ENCODE measurements at regions not wholly inside any gene's neighbourhood (a gene's known extent, or its start where the extent isn't known, plus 50 kb on each side); places are given as distances from the start of the nearest gene placed in this dataset.

DNA sequence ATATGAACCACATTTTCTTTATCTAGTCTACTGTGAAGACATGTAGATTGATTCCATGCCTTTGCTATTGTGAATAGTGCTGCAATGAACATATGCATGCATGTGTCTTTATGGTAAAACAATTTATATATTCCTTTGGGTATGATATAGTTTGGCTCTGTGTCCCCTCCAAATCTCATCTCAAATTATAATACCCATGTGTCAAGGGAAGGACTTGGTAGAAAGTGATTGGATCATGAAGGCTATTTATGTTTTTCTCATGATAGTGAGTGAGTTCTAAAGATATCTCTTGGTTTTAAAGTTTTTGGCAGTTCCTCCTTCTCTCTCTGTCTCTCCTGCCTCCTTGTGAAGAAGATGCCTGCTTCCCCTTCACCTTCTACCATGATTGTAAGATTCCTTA is 248.7 kb downstream of the GPR37 start:
- Histone ChIP-seq H3K27ac (ENCODE audit: low read depth, low read length) (no peak overlapping the region), H3K36me3 (ENCODE audit: insufficient read depth, low read length) (no peaks in the 10 kb centered on the region), H3K4me1 (ENCODE audit: control insufficient read depth, insufficient read depth, low read length, unreplicated experiment) (no peaks in the 10 kb centered on the region), H2AFZ (ENCODE audit: low read length, unreplicated experiment) (no peak overlapping the region), H3K27me3 (ENCODE audit: insufficient read depth, low read length) (no peaks in the 10 kb centered on the region), H3K79me2 (ENCODE audit: control insufficient read depth, insufficient read depth, low read length, unreplicated experiment) (no peaks in the 10 kb centered on the region), H3K4me3 (ENCODE audit: low read depth, low read length) (no peak overlapping the region)

DNA sequence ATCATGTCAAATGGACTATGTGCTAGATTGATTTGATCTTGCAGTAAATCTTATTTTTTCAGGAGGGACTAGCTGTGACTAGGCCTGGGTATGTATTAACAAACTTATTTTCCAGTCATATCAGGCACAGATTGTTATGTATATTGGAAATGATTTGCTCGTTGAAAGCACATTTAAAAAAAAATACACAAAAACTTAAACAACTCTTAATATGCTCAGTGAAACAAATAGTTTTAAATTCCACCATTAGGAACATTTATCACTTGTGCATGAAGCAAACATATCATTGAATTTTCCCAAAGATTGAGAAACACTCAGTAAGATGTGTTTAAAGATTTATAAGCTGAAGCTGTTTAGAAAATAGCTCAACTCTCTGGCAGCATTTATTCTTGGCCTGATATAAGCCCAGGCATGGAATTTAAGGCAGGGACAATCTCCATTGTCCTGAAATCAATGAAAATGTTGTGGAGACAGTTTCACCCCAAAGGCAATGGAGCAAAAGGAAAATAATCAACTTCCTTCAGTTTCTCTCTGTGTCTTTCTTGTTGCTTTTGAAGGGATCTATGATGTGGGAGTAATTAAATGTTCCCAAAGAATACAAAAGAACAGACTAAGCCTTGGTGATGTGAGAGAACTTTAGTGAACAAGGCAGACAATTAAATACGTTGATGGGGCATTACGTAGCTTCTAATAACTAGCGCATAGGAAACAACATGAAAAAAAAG is 250.3 kb downstream of the GPR37 start:
- H3K27me3 ChIP-seq (ENCODE audit: insufficient read depth, low read length) = no peaks in the 10 kb centered on the region
- no peaks in the 10 kb centered on the region for H3K4me1 ChIP-seq (ENCODE audit: control insufficient read depth, insufficient read depth, low read length, unreplicated experiment)
- no peaks in the 10 kb centered on the region for H3K36me3 ChIP-seq (ENCODE audit: insufficient read depth, low read length)
- no peak overlapping the region for H2AFZ ChIP-seq (ENCODE audit: low read length, unreplicated experiment)
- H3K4me3 ChIP-seq (ENCODE audit: low read depth, low read length) = no peak overlapping the region
- no peaks in the 10 kb centered on the region for H3K79me2 ChIP-seq (ENCODE audit: control insufficient read depth, insufficient read depth, low read length, unreplicated experiment)
- H3K27ac ChIP-seq (ENCODE audit: low read depth, low read length) = no peak overlapping the region

DNA sequence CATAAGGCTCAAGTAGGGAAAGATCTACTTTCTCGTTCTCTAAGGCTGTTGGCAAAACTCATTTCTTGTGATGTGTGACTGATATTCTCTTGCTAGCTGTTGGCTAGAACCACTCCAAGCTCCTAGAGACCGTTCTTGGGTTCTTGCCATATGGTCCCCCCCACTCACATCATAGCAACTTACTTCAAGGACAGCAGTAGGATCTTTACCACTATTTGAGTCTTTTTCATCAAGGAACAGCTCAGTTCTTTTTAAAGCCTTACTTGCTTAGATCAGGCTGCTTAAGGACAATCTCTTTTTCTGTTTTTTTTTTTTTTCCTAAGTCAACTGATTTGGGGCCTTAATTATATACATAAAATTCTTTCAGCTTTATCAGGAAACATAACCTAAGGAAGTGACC is 251.1 kb downstream of the GPR37 start:
- Histone ChIP-seq H3K27me3 (ENCODE audit: insufficient read depth, low read length) (no peaks in the 10 kb centered on the region), H3K4me1 (ENCODE audit: control insufficient read depth, insufficient read depth, low read length, unreplicated experiment) (no peaks in the 10 kb centered on the region), H3K79me2 (ENCODE audit: control insufficient read depth, insufficient read depth, low read length, unreplicated experiment) (no peaks in the 10 kb centered on the region), H3K4me3 (ENCODE audit: low read depth, low read length) (no peak overlapping the region), H3K36me3 (ENCODE audit: insufficient read depth, low read length) (no peaks in the 10 kb centered on the region), H2AFZ (ENCODE audit: low read length, unreplicated experiment) (no peak overlapping the region), H3K27ac (ENCODE audit: low read depth, low read length) (no peak overlapping the region)

DNA sequence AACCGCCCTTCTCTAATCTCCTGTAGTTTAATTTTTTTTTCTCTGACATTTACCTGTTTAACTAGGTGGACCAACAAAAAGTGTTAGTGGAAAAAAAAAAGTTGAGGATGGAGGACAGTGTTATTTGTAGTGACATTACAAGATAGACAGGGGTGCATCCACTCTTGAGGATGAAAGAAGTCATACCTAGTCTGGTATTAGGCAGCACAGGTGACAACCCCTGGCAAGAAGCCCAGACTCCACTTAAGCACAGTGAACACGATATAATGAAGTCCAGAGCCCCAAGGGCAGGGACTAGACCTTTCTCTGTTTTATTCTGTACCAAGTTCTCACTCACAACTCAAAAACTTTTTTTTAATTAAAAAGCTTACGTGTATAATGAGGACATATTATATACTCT is 268.4 kb downstream of the GPR37 start:
- Histone ChIP-seq H3K27ac (ENCODE audit: low read depth, low read length) (no peak overlapping the region), H3K4me1 (ENCODE audit: control insufficient read depth, insufficient read depth, low read length, unreplicated experiment) (no peaks in the 10 kb centered on the region), H3K79me2 (ENCODE audit: control insufficient read depth, insufficient read depth, low read length, unreplicated experiment) (no peaks in the 10 kb centered on the region), H3K4me3 (ENCODE audit: low read depth, low read length) (no peak overlapping the region), H3K27me3 (ENCODE audit: insufficient read depth, low read length) (no peaks in the 10 kb centered on the region), H3K36me3 (ENCODE audit: insufficient read depth, low read length) (no peaks in the 10 kb centered on the region), H2AFZ (ENCODE audit: low read length, unreplicated experiment) (no peak overlapping the region)

DNA sequence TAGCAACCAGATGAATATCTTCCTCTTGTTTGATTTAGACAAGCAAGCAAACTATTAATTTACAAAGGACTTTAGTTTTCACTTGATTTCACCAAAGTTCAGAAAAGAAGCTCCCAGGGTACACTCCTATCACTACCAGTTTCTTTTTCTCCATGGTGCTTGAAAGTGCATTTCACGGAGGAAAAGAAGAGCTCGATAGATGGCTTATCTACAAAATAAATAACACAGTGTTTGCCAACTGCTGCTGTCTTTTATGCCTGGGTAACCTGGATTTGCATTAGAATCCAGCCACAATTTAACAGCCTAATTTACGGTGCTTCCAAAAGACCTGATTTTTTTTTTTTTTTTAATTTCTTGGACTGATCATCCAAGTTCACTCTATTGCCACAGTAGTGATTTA is 275.7 kb downstream of the GPR37 start:
- H3K27me3 ChIP-seq (ENCODE audit: insufficient read depth, low read length) = no peaks in the 10 kb centered on the region
- H3K27ac ChIP-seq (ENCODE audit: low read depth, low read length) = no peak overlapping the region
- H3K4me3 ChIP-seq (ENCODE audit: low read depth, low read length) = no peak overlapping the region
- H2AFZ ChIP-seq (ENCODE audit: low read length, unreplicated experiment) = no peak overlapping the region
- H3K36me3 ChIP-seq (ENCODE audit: insufficient read depth, low read length) = no peaks in the 10 kb centered on the region
- H3K79me2 ChIP-seq (ENCODE audit: control insufficient read depth, insufficient read depth, low read length, unreplicated experiment) = no peaks in the 10 kb centered on the region
- no peaks in the 10 kb centered on the region for H3K4me1 ChIP-seq (ENCODE audit: control insufficient read depth, insufficient read depth, low read length, unreplicated experiment)

DNA sequence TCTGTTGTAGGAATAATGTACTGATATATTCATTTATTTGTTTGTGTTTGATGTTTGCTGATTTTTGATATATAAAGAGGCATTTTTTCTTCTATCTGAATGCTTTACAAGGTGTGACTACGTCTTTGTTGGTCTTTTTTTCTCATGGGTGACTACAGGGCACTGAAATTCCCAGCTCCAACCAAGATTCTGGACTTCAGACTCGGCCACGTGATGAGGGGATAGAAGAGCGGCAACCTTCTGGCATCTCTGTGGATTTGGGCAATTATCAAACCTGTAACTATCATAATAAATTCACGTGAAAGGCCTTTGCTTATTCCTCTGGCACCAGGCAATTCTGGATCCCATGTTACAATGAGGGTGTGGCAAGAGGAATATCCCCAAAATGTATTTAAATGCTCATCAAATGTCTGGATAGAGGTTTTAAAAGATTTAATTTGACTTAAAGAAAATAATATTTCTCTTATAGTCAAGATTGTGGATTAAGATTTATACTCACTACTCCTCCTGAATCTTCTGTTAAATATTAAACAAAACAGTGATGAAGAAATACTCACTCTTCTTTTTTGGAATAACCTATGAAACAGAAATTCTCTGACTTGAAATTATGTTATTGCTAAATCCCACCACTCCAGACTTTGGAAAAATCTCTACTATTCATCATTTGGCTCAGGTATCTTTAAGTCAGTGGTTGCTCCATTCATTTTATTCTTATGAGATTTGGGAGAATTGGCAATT is 276.3 kb downstream of the GPR37 start:
- Histone ChIP-seq H2AFZ (ENCODE audit: low read length, unreplicated experiment) (no peak overlapping the region), H3K4me3 (ENCODE audit: low read depth, low read length) (no peak overlapping the region)

DNA sequence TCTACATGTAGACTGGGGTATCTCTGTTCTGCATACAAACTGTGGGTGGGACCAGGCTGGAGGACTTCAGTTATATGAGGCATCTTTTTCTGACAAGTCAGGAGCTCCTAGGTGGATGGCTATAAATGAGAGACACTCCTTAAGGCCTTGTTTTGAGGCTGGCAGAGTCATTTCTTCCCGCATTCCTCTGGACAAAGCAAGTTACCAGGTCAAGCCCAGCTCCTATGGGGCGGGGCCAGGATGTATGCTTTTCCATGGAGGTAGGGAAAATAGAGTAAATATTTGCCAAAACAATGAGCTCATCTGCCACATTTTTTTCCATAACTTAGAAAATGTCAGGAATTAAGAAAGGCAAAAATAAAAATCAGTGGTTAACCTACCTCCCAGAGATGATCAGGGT is 283.4 kb downstream of the GPR37 start:
- H3K79me2 ChIP-seq (ENCODE audit: control insufficient read depth, insufficient read depth, low read length, unreplicated experiment) = no peaks in the 10 kb centered on the region
- no peaks in the 10 kb centered on the region for H3K27me3 ChIP-seq (ENCODE audit: insufficient read depth, low read length)
- H3K4me3 ChIP-seq (ENCODE audit: low read depth, low read length) = no peak overlapping the region
- H3K27ac ChIP-seq (ENCODE audit: low read depth, low read length) = no peak overlapping the region
- H3K4me1 ChIP-seq (ENCODE audit: control insufficient read depth, insufficient read depth, low read length, unreplicated experiment) = no peaks in the 10 kb centered on the region
- H2AFZ ChIP-seq (ENCODE audit: low read length, unreplicated experiment) = no peak overlapping the region
- no peaks in the 10 kb centered on the region for H3K36me3 ChIP-seq (ENCODE audit: insufficient read depth, low read length)

More for the DNA sequence above, 276.3 kb downstream of the GPR37 start:
- Histone ChIP-seq H3K27ac (ENCODE audit: low read depth, low read length) (no peak overlapping the region), H3K79me2 (ENCODE audit: control insufficient read depth, insufficient read depth, low read length, unreplicated experiment) (no peaks in the 10 kb centered on the region), H3K4me1 (ENCODE audit: control insufficient read depth, insufficient read depth, low read length, unreplicated experiment) (no peaks in the 10 kb centered on the region), H3K36me3 (ENCODE audit: insufficient read depth, low read length) (no peaks in the 10 kb centered on the region), H3K27me3 (ENCODE audit: insufficient read depth, low read length) (no peaks in the 10 kb centered on the region)

DNA sequence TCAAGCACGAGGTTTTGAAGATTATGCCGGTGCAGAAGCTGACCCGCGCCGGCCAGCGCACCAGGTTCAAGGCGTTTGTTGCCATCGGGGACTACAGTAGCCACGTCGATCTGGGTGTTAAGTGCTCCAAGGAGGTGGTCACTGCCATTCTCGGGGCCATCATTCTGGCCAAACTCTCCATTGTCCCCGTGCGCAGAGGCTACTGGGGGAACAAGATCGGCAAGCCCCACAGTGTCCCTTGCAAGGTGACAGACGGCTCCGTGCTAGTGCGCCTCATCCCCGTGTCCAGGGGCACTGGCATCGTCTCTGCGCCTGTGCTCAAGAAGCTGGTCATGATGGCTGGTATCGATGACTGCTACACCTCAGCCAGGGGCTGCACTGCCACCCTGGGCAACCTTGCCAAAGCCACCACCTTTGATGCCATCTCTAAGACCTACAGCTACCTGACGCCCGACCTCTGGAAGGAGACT is 284.7 kb downstream of the GPR37 start:
- Histone ChIP-seq H3K27ac (ENCODE audit: low read depth, low read length) (no peak overlapping the region), H3K36me3 (ENCODE audit: insufficient read depth, low read length) (no peaks in the 10 kb centered on the region), H3K4me1 (ENCODE audit: control insufficient read depth, insufficient read depth, low read length, unreplicated experiment) (no peaks in the 10 kb centered on the region)

DNA sequence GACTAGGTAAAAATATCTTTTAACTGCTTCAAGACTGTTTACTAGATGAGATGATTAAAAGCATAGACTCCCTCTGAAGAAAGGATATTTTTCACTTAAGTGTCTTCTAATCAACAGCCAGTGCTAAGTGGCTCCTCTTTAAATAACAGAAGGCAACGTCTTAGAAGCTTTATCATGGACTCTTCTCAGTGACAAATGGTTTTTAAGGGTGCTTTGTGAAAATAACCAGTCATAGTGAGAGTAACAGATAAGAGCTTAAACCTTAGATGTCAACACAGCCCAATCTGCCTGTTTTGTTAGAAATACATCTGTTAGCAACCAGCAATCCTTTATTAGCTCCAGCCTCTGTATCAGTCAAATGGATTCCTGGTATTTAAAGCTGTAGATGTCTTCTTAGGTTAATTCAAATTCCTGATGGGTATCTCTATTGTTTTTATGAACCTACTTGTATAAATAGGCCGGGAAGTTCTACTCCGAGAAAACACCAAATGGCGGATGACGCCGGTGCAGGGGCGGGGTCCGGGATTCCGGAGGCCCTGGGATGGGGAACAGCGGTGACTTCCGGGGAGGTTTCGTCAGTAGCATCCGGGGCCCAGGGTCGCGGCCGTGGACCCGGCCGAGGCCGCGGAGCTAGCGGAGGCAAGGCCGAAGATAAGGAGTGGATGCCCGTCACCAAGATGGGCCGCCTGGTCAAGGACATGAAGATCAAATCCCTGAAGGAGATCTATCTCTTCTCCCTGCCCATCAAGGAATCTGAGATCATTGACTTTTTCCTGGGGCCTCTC is 285.4 kb downstream of the GPR37 start:
- H3K27ac ChIP-seq (ENCODE audit: low read depth, low read length) = no peak overlapping the region
- H3K4me1 ChIP-seq (ENCODE audit: control insufficient read depth, insufficient read depth, low read length, unreplicated experiment) = no peaks in the 10 kb centered on the region
- H3K79me2 ChIP-seq (ENCODE audit: control insufficient read depth, insufficient read depth, low read length, unreplicated experiment) = no peaks in the 10 kb centered on the region
- H3K4me3 ChIP-seq (ENCODE audit: low read depth, low read length) = no peak overlapping the region
- no peaks in the 10 kb centered on the region for H3K27me3 ChIP-seq (ENCODE audit: insufficient read depth, low read length)
- H3K36me3 ChIP-seq (ENCODE audit: insufficient read depth, low read length) = no peaks in the 10 kb centered on the region
- no peak overlapping the region for H2AFZ ChIP-seq (ENCODE audit: low read length, unreplicated experiment)

More for the DNA sequence above, 284.7 kb downstream of the GPR37 start:
- H3K27me3 ChIP-seq (ENCODE audit: insufficient read depth, low read length) = no peaks in the 10 kb centered on the region
- no peak overlapping the region for H2AFZ ChIP-seq (ENCODE audit: low read length, unreplicated experiment)
- no peak overlapping the region for H3K4me3 ChIP-seq (ENCODE audit: low read depth, low read length)
- no peaks in the 10 kb centered on the region for H3K79me2 ChIP-seq (ENCODE audit: control insufficient read depth, insufficient read depth, low read length, unreplicated experiment)

DNA sequence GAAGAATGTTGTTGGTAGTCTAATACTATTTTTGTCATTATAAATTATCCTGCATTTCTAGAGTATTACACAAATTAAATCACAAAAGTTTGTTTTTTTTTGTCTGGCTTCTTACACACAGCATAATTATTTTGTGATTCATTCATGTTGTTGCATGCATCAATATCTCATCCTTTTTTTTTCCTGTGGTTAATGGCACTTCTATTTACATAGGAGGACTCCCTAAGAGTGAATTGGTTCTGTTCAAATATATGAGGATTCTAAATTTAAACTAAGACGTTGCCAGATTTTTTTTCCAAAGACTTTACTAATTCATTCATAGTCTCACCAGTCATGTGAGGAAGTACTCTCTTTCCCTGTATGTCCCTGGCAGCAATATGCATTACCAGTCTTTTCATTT is 303.3 kb downstream of the GPR37 start:
- H3K4me1 ChIP-seq (ENCODE audit: control insufficient read depth, insufficient read depth, low read length, unreplicated experiment) = no peaks in the 10 kb centered on the region
- no peak overlapping the region for H3K4me3 ChIP-seq (ENCODE audit: low read depth, low read length)
- no peaks in the 10 kb centered on the region for H3K27me3 ChIP-seq (ENCODE audit: insufficient read depth, low read length)
- no peak overlapping the region for H2AFZ ChIP-seq (ENCODE audit: low read length, unreplicated experiment)
- H3K27ac ChIP-seq (ENCODE audit: low read depth, low read length) = no peak overlapping the region
- no peaks in the 10 kb centered on the region for H3K79me2 ChIP-seq (ENCODE audit: control insufficient read depth, insufficient read depth, low read length, unreplicated experiment)
- no peaks in the 10 kb centered on the region for H3K36me3 ChIP-seq (ENCODE audit: insufficient read depth, low read length)
